Stimulated activated CD4-positive, alpha-beta T cell treated with anti-CD3 and anti-CD28 coated beads, Interleukin-12 subunit alpha, Interleukin-12 subunit beta, amount 100 ng/mL, for 4 hours (primary cell): ENCODE measurements at regions not wholly inside any gene's neighbourhood (a gene's known extent, or its start where the extent isn't known, plus 50 kb on each side); places are given as distances from the start of the nearest gene placed in this dataset.
A peak's percentile ranks its signal among the peaks of the same experiment; 100 is the strongest.

ENCODE experiments used
- DNase-seq: peaks from one replicate; pipeline ENCODE4 v3.0.0-alpha.2; 2020

DNA sequence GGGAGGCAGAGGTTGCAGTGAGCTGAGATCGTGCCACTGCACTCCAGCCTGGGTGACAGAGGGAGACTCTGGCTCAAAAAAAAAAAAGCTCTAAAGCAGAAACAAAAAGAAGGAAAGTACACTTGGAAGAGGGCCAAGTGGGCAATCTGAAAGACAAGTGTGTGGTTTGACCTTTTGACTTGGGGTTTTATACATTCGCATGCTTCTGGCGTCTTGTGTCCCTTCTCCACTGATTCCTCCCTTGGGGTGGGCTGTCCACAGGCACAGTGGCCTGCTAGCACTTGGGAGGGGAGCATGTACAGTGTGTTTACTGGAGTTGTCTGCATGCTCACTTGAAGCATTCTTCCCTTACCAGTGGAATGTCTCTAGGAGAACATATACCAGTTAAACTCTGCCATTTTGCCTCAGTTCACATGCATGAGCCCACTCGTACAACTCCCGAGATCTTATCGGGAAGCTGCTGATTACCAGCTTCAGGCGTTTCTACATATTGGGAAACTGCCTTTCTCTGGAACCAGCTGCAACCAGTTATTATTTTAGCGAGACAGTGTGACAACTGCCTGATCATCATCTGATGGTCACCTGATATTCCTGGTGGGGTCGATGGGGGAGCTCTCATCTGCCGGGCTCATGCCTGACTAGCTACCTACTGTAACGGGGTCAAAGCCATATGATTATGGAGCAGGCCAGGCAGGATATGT lies 113.5 kb upstream of the ZNF678 start:
- DNase-seq: no peak

DNA sequence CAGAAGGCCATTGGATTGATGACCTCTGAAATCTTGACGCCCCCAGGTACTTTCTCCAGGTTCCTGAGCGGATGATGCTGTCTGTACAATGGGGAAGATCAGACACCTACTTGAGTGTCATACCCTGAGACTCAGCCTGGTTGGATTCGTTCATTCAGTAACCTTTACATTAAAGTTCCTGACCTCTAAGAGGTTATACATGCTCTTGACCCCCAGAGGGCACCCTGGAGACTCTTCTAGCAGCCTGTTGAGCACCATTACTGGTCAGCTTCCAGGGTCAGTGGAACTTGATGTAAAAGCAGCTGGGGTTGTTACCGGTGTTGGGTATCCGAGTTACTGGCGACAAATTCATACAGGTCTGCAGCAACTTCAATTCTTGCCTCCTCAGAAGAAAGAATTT lies 114.3 kb upstream of the ZNF678 start:
- DNase-seq: peak; percentile 3

DNA sequence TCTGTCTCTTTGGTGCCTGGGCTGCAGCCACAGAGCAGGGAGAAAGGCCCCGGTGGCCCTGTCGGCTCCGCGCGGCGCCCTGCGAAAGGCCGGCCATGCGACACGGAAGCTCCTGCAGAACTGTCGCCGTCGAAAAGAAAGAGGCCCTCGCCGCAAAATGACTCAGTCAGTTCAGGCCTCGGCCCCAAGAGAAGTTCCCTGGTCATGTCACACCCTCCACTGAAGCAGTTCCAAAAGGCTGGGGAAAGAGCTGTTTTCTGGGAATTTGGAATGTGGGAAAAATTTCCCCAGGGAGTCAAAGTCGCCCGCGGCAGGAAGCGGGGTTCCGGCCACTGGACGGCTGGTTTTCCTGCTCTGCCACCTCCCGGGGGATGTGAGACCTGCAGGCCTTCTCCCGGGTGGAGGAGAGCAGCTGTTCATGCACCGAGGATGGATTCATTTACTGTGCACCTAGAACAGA lies 115.8 kb upstream of the ZNF678 start:
- no peak for DNase-seq

DNA sequence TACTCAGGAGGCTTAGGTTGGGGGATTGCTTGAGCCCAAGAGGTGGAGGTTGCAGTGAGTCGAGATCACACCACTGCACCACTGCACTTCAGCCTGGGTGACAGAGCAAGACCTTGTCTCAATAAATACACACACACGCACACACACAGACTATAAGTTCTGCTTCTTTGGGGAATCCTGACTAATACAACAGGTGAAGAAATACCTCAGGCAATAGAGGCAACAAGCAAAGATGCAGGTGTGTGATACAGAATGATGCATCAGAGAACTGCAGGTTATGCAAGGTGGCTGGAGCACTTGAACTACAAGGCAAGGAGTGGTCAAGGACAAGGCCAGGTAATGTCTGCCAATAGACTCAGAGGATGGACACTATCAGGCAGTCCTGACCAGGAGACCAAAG lies 117.6 kb upstream of the ZNF678 start:
- no peak for DNase-seq

DNA sequence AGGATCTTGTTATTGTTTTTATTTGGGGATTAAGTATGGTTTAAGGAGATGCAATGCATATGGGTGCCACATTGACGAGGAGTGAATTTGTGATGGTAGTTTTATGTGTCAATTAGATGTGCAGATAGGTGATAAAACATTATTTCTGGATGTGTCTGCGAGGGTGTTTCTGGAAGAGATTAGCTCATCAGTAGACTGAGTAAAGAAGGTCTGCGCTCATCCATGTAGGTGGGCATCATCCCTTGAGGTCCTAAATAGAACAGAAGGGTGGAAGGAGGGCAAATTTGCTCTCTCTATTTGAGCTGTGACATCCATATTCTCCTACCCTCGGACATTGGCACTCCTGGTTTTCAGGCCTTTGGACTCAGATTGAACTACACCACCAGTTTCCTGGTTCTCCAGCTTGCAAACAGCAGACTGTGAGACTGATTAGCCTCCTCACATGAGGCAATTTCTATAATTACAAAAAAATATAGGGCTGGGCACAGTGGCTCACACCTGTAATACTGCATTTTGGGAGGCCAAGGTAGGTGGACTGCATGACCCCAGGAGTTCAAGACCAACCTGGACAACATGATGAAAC lies 118.2 kb upstream of the ZNF678 start:
- DNase-seq: no peak

DNA sequence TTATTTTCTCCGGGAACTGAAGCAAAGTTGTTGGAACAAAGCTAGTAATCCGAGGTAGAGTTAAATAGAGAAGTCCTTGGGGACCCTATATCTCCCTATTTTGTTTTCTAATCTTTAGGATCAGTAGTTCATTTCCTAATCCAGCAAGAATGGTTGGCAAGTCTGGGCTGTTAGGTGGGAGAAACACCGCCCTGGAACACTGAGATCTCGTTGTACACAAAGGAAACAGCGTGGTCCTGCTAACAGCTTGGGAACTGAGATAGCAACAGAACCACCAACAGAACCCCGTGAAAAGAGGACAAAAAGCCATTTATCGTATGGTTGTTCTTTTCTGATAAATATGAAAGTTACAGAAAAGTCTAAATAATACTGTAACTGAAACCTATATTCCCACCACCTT lies 121.9 kb upstream of the CDC42BPA start:
- DNase-seq: no peak

DNA sequence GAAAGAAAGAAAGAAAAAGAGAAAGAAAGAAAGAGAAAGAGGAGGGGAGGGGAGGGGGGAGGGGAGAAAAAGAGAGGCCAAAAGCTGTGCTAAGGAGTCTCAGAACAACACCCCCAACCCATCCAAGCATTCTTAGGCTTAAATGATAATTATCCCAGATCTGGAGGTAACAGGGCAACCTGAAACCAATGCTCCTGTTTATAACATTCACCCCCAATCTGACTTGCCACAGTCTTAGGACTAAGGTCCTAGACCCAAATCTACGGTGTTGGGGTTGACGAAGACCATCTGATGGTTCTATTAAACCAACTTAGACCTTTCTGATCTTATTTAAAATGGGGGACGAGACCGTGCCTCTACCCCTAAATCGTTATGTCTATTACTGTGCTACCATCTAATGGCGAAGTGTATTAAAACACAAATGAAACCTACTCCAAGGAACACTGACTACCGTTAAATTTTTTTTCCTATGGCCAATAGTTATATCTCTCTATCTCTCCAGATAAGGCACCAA lies 119.3 kb upstream of the CDC42BPA start:
- DNase-seq: no peak

DNA sequence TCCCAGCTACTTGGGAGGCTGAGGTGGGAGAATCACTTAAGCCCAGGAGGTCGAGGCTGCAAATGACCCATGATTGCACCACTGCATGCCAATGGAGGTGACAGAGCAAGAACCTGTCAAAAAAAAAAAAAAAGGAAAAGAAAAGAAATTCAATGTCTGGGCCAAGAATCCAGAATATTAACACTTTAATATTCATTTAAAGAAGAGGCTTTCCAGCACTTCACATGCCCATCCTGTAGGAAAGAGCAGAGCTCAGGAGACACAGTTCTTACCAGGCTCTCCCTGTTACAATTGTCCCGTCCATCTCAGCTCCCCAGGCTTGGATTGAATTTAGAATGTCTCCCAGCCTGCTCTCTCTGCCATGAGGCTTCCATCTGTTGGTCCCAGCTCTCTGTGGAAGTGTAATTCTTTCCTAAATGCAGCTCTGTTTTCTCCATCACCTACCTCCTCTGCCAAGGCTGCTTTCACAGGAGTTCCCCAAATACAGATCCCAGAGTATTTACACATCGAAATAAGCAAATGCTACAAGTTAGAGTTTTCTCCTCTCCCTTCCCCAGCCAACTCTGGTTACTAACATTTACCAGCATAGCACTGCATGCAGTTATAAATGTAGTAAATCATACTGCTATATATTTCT lies 116.6 kb upstream of the CDC42BPA start:
- no peak for DNase-seq

DNA sequence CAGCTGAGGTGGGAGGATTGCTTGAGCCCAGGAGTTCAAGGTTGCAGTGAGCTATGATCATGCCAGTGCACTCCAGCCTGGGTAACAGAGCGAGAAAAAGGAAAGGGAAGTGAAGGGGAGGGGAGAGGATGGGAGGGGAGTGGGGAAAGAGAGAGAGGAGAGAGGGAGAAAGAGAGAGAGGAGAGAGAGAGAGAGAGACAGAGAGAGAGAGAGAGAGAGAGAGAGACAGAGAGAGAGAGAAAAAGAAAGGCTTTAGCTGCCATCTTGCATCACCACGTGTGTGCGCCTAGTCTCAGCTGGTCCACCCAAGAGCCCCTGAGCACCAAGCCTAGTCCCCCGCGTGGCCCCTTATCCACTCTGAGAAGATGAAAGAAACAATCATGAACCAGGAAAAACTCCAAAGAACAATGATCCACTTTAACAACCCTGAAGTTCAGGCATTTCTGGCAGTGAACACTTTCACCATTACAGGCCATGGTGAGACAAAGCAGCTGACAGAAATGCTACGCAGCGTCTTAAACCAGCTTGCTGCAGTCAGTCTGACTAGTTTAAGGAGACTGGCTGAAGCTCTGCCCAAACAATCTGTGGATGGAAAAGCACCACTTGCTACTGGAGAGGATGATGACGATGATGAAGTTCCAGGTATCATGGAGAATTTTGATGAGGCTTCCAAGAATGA lies 115.5 kb upstream of the CDC42BPA start:
- DNase-seq: no peak

DNA sequence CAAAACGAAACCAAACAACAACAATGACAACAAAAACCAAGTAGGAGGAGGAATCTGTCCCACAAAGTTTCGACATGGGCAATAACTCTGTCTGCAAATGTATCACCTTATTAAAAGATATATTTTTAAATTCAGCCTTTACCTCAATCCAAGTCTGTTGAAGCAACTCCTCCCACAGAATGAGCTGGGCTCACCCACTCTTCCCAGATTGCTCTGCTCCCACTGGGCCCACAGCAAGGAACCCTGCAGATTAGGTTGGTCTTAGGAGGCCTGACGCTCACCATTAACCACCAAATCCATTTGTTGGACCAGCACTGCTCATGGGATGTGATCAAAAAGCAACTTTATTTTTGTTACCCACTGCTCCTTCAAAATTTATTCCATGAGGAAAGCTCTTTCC lies 114.7 kb upstream of the CDC42BPA start:
- DNase-seq: no peak

DNA sequence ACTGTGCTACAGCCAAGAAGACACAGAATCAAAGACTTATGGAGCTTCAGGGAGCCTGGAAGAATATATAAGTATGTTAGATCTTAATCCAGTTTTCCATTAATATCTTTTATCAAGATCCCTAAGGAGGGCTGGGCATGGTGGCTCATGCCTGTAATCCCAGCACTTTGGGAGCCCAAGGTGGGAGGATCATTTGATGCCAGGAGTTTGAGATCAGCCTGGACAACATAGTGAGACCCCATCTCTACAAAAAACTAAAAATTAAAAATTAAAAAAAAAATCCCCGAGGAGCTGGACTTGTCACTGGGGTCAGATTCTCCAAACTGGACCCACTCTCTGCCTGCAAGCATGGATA lies 113.9 kb upstream of the CDC42BPA start:
- no peak for DNase-seq

DNA sequence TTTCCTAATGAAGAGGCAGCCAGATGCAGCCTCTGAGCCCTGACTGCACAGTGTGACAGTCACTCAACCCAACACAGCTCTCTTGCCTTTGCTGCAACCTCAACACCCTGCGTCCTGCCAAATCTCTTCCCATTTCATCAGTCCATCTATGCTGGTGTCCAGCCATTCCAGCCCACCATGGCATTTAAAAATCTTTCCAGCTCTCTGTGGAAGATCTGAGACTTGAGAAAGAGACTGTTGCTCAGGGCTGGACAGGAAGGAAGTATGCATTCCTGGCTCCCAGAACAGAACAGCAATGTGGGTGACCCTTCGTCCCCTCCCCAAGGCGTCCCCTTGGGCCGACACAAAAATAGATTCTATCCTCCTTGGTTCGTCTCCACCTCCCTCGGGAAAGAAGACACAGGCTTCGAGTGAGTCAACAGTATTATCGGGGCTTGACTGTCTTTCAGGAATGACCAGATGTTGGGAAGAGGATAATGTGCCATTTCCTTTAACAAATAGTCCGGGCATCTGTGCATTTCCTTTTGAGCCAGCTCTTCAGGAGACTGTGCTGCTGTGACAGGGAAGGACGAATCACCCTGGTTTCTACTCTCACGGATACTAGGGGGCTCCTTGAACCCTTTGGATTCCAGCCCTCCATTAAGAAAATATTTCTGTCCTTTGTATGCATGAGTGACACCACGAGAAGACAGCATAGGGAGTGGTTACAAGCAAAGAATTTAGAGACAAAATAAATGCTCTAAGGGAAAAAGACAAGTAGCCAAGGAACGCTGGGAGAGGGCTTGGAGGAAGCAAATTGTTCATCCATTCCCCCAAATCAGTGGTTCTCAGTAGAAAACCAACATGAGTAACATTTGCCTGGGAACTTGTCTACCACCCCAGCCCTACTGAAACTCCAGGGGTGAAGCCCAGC lies 111.4 kb upstream of the CDC42BPA start:
- no peak for DNase-seq

DNA sequence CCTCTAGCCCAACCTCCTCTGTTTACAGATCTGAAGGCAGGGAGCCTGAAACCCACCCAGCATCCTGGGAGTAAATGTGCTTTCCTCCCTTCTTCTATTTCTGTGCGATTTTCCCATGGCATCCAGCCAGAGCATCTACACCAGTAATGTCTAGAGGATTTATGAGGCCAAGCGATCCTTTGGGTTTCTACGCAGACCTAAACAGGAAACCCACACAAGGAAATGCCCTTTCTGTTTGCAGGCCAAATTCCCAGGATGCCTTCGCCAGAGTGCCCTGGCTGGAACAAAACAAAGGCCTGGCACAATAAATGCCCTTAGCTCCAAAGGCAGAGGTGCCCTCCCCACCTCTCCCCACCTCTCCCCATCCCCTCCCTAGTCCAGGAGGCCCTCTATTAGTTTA lies 110.5 kb upstream of the CDC42BPA start:
- no peak for DNase-seq

DNA sequence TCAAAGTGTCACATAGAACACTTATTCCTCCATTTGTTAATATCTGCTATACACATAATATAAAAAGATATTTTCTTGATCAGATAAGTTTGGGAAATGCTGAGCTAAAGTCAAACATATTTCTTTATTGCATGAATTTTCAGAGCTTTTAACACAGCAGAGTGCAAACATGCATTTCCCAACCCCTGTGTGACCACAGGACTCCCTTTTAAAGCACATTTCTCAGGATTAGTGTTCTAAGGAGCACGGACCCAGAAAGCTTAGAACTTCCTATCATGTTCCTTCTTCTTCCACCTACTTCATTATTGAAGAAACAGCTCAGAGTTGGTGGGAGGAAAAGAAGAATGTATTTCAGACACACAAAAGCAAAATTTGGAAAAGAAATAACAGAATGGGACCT lies 109.1 kb upstream of the CDC42BPA start:
- DNase-seq: no peak

DNA sequence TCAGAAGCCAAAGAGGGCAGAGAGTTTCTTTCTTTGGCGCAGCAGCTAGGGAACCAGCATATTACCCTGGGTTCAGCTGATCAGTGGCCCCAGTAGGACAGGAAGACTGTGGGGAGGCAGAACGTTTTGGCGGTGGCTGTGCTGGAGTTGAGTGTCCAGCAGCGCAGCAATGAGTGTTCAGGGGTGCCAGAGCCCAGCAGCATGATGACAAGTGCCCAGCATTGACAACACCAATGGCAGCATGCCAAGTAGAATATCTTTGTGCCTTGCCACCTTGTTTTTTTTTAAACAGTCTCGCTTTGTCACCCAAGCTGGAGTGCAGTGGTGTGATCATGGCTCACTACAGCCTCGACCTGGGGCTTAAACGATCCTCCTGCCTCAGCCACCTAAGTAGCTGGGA lies 106.7 kb upstream of the CDC42BPA start:
- DNase-seq: no peak

DNA sequence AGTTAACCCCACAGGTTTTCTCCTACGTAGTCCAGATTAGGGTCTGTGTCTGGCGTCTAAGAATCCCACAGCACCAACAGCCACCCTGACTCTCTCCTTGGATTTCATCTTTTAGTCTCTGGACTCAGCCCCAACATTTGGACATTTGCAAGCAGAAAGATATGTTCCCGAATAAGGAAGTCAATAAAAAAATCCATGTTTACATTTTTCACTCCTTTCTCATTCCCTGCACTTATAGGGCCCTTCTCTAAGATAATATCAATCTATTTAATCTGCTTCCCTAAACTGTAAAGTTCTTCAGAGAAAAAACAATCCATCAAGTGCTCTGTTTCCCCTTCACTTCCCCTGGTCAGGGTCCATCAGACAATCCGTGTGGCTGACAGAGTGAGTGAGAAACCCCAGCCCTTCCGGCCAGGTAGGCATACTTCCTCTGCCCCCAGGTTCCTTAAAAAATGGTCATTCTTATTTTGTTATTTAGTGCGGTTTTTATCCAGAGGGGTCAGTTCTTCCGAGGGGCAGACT lies 105.9 kb upstream of the CDC42BPA start:
- no peak for DNase-seq

DNA sequence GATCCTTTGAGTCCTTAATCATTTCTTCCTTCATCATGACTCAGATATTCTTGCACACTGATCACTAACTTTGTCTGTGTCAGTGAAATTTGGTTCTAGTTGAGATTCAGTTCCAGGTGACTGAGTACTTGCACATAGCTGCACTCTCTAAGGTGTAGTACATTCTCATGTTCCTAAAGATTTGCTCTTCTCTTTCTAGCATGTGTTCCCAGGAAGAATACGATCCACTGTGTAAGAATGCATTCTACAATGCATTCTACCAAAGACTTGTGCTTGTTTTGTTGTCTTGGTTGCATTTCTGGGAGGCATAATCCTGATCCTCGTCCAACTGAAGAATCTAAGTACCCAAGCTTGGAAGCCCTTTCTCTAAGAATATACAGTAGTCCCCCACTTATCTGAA lies 104.3 kb upstream of the CDC42BPA start:
- DNase-seq: no peak

DNA sequence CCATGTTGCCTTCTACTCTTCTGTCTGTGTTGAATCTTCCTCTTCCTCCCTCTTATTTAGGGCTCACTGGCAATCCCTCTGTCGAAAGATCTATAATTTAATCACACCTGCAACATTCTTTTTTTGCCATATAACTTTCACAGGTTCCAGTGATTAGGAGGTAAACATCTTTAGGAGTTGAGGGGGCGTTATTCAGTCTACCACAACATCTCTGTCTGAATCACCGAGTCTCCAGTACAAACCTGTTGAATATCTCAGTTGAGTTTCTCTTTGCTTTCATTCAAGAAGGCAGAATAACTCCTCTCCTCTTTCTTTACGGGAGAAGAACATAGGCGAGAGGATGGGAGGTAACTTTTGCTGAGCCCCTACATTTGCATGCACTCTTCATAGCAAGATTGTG lies 101.9 kb upstream of the CDC42BPA start:
- DNase-seq: no peak

DNA sequence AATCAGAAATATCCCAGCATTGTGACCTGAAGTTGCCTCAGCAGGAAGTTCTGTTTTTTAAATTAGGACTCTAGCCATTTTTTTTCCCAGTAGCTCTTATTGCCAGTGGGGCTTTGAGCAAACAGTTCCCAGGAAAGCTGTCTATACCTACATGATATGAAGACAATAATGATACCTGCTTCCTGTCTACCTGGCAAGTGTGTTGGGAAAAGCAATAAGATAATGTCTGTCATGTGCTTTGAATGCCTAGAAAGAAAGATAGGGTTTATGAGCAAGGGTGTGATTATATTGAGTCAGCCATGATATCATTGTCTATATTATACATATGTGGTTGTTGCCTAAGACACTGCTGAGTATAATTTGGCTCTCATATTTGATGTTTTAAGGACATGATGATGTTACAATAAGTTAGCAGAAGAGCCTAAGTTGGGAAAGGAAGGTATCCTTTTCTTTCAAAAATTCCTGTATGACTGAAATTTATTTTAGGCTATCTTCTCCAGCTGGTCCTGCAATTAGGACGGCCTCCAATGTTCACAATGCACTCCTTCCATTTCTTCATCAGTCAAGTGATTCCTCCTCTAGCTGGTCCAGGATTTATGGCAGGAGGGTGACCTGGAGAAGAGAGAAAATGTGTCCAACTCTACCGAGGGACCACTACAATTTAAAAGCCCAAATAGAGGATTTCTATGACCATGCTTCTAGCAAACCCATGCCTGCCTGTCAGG lies 99.6 kb upstream of the CDC42BPA start:
- no peak for DNase-seq

DNA sequence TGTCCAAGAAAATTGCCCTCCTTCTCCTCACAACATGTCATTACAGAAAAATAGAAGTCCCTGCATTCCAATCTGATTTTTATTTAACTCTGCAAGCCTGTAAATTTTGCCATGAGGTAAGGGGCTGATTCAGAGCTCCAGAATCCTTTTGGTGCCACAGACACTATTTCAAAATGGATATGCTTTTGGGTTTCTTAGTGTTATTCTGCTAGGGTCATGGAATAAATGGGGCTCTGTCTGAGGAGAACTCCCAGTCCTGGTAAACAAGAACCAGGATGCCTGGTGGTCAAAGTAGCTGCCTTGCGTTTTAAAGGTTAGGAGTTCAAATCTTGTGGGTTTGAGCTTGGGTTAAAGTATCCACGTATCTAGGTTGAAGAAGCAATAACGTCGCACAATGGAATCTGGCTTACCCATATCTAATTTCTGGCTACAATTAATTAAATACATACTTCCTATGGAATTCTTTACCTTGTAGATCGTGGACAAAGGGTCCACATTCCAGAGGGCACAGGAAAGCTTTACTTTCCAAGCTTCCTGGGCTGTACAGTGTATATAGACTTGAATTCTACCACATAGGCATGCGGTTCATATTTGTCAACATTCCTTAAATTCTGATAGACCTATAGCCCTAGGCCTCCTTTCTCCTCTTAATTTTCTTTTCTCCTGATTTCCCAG lies 98.0 kb upstream of the CDC42BPA start:
- DNase-seq: no peak

DNA sequence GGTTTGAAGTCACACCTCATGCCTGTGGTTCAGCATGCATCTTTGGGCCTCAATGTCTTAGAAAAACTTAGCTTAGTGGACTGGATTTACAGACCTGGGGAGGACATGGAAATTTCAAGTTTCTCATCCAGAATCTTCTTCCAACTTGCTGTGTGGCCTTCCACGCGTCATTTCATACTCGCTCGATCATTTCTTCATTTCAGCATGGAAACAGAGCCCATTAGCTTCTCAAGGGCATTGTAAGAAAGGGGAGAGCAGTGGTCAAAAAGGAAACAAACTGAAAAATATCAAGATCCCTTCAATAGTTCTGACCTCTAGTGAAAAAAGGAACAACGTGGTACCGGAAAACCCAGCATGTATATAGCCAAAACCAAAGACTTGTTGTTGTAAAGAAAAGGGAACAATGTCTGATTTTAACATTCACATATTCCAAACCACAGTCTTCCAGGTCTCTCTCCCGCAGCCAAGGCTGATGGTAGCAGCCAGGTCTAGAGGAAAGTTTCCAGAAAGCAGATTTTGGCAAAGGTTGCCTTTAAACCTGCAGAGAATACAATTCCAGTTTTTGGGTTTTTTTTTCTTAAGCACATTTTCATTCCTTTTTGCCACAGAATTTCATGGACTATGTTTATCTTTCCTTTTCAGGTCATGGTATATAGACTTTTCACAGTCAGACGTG lies 97.0 kb upstream of the CDC42BPA start:
- DNase-seq: no peak
